ENCODE measurements at regions not wholly inside any gene's neighbourhood (a gene's known extent, or its start where the extent isn't known, plus 50 kb on each side); places are given as distances from the start of the nearest gene placed in this dataset.

GRCh38 chr1:232106415-232106814 is 479.8 kb downstream of the DISC1 start:
- no peak for DNase-seq (ENCODE audit: low read depth in 2 of 3, low spot score in 2 of 3)

GRCh38 chr1:232105561-232105960 is 479.0 kb downstream of the DISC1 start:
- no peak for DNase-seq (ENCODE audit: low read depth in 2 of 3, low spot score in 2 of 3)

- no peak for DNase-seq (ENCODE audit: low read depth in 2 of 3, low spot score in 2 of 3)
These were observed 474.6 kb downstream of the DISC1 start for GRCh38 chr1:232101231-232101630.

- DNase-seq (ENCODE audit: low read depth in 2 of 3, low spot score in 2 of 3), result no peak
These were observed 470.2 kb downstream of the DISC1 start for GRCh38 chr1:232096751-232097150.

Measured in activated CD8-positive, alpha-beta memory T cell treated with anti-CD3 and anti-CD28 coated beads for 48 hours (primary cell).